ENCODE measurements at regions not wholly inside any gene's neighbourhood (a gene's known extent, or its start where the extent isn't known, plus 50 kb on each side); places are given as distances from the start of the nearest gene placed in this dataset.

- no peak overlapping the region for H2AFZ ChIP-seq (ENCODE audit: low read depth, low read length)
- H3K9me3 ChIP-seq (ENCODE audit: insufficient read depth, low read length): no peaks in the 10 kb centered on the region
- no peaks in the 10 kb centered on the region for H4K20me1 ChIP-seq (ENCODE audit: insufficient read depth, low read length)
- H3K4me1 ChIP-seq (ENCODE audit: low read length): no peaks in the 10 kb centered on the region
- H3K27ac ChIP-seq (ENCODE audit: low read length): no peak overlapping the region
- no peaks in the 10 kb centered on the region for H3K79me2 ChIP-seq (ENCODE audit: low read length)
- H3K4me2 ChIP-seq (ENCODE audit: low read length): no peak overlapping the region
- H3K36me3 ChIP-seq (replicated peaks; ENCODE audit: low read depth, low read length): no peaks in the 10 kb centered on the region
- no peak overlapping the region for H3K4me3 ChIP-seq (ENCODE audit: low read length)
- H3K9ac ChIP-seq (ENCODE audit: low read length): no peak overlapping the region
- H3K27me3 ChIP-seq (ENCODE audit: low read depth, low read length): peaks cover 4% of the 10 kb centered on the region; the same call in 1 of the 2 replicates
- TF ChIP-seq CTCF (IDR thresholded peaks at IDR 0.05; ENCODE audit: low read depth, low read length) (peak; percentile 50), EZH2phosphoT487 (IDR thresholded peaks at IDR 0.05; ENCODE audit: low read depth) (no peak)
Observed at GRCh38 chr1:163561580-163562295, 240.0 kb downstream of the NUF2 start.

- no peak overlapping the region for H3K4me2 ChIP-seq (ENCODE audit: low read length)
- H3K27ac ChIP-seq (ENCODE audit: low read length): no peak overlapping the region
- TF ChIP-seq EZH2phosphoT487 (IDR thresholded peaks at IDR 0.05; ENCODE audit: low read depth) (no peak), CTCF (IDR thresholded peaks at IDR 0.05; ENCODE audit: low read depth, low read length) (no peak)
- no peak overlapping the region for H3K4me3 ChIP-seq (ENCODE audit: low read length)
- no peak overlapping the region for H3K9ac ChIP-seq (ENCODE audit: low read length)
- no peaks in the 10 kb centered on the region for H4K20me1 ChIP-seq (ENCODE audit: insufficient read depth, low read length)
- H3K4me1 ChIP-seq (ENCODE audit: low read length): no peaks in the 10 kb centered on the region
- no peaks in the 10 kb centered on the region for H3K36me3 ChIP-seq (replicated peaks; ENCODE audit: low read depth, low read length)
- H2AFZ ChIP-seq (ENCODE audit: low read depth, low read length): no peak overlapping the region
- H3K79me2 ChIP-seq (ENCODE audit: low read length): no peaks in the 10 kb centered on the region
- no peaks in the 10 kb centered on the region for H3K27me3 ChIP-seq (ENCODE audit: low read depth, low read length)
- no peaks in the 10 kb centered on the region for H3K9me3 ChIP-seq (ENCODE audit: insufficient read depth, low read length)
Observed at GRCh38 chr1:163562355-163562754, 240.6 kb downstream of the NUF2 start.

- H3K4me1 ChIP-seq (ENCODE audit: low read length): no peaks in the 10 kb centered on the region
- no peaks in the 10 kb centered on the region for H3K27me3 ChIP-seq (ENCODE audit: low read depth, low read length)
- no peaks in the 10 kb centered on the region for H4K20me1 ChIP-seq (ENCODE audit: insufficient read depth, low read length)
- H3K27ac ChIP-seq (ENCODE audit: low read length): no peak overlapping the region
- no peaks in the 10 kb centered on the region for H3K79me2 ChIP-seq (ENCODE audit: low read length)
- no peak for TF ChIP-seq EZH2phosphoT487 (IDR thresholded peaks at IDR 0.05; ENCODE audit: low read depth)
- TF ChIP-seq CTCF (IDR thresholded peaks at IDR 0.05; ENCODE audit: low read depth, low read length): no peak
- no peaks in the 10 kb centered on the region for H3K9me3 ChIP-seq (ENCODE audit: insufficient read depth, low read length)
- no peak overlapping the region for H3K9ac ChIP-seq (ENCODE audit: low read length)
- no peak overlapping the region for H2AFZ ChIP-seq (ENCODE audit: low read depth, low read length)
- H3K4me3 ChIP-seq (ENCODE audit: low read length): no peak overlapping the region
- H3K36me3 ChIP-seq (replicated peaks; ENCODE audit: low read depth, low read length): no peaks in the 10 kb centered on the region
- H3K4me2 ChIP-seq (ENCODE audit: low read length): no peak overlapping the region
Observed at GRCh38 chr1:163565166-163565565, 243.4 kb downstream of the NUF2 start.

GRCh38 chr1:163570071-163570470 is 248.3 kb downstream of the NUF2 start:
- no peak overlapping the region for H3K27ac ChIP-seq (ENCODE audit: low read length)
- TF ChIP-seq EZH2phosphoT487 (IDR thresholded peaks at IDR 0.05; ENCODE audit: low read depth) (no peak), CTCF (IDR thresholded peaks at IDR 0.05; ENCODE audit: low read depth, low read length) (no peak)

More at GRCh38 chr1:163570071-163570470, 248.3 kb downstream of the NUF2 start:
- Histone ChIP-seq H3K4me2 (ENCODE audit: low read length) (no peak overlapping the region), H3K36me3 (replicated peaks; ENCODE audit: low read depth, low read length) (no peaks in the 10 kb centered on the region), H3K9ac (ENCODE audit: low read length) (no peak overlapping the region), H3K27me3 (ENCODE audit: low read depth, low read length) (no peaks in the 10 kb centered on the region), H3K4me1 (ENCODE audit: low read length) (no peaks in the 10 kb centered on the region), H2AFZ (ENCODE audit: low read depth, low read length) (no peak overlapping the region), H3K9me3 (ENCODE audit: insufficient read depth, low read length) (no peaks in the 10 kb centered on the region), H3K79me2 (ENCODE audit: low read length) (no peaks in the 10 kb centered on the region), H3K4me3 (ENCODE audit: low read length) (no peak overlapping the region), H4K20me1 (ENCODE audit: insufficient read depth, low read length) (no peaks in the 10 kb centered on the region)
